LNCAP (cell line): ENCODE measurements at regions not wholly inside any gene's neighbourhood (a gene's known extent, or its start where the extent isn't known, plus 50 kb on each side); places are given as distances from the start of the nearest gene placed in this dataset.

Experiments
- CTCF ChIP-seq: fragments of 450-650 bp; IDR thresholded peaks from 2 replicates; pipeline ENCODE4 v1.5.1; 2017; ENCODE audit warnings: mild to moderate bottlenecking

DNA sequence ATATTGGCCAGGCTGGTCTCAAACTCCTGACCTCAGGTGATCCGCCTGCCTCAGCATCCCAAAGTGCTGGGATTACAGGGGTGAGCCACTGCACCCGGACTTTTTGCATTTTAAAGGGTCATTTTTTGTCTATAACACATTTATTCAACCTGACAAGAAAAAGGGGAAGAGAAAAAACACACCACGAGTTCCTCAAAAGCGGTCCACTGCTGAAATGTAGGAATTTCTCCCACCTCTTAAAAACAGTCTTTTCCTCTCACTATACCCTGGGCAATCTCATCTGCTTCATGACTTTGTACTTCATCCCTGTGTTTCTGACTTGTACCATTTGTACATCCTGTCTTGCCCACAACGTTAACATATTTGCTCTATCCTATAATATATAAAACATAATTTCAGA is 413.3 kb upstream of the PTBP2 start:
- TF ChIP-seq CTCF: no peak

DNA sequence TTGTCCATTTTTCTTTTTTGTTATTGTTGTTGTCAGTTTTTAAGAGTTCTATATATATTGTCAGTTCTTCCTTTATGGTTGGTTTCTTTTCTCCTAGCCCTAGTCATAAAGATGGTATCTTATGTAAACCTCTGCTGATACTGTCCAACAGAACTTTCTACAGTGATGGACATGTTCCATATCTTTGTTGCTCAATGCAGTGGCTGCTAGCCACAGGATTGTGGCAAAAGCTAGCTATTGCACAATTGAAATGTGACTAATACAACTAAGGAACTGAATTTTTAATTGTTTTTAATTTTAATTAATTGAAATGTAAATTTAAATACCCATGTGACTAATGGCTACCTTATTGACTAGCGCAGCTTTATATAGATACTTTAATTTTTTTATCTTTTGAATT is 411.8 kb upstream of the PTBP2 start:
- no peak for TF ChIP-seq CTCF

- no peak for TF ChIP-seq CTCF
These were observed 408.4 kb upstream of the PTBP2 start for GRCh38 chr1:96313216-96313615.

GRCh38 chr1:96329121-96329520 is 392.5 kb upstream of the PTBP2 start:
- TF ChIP-seq CTCF: no peak

DNA sequence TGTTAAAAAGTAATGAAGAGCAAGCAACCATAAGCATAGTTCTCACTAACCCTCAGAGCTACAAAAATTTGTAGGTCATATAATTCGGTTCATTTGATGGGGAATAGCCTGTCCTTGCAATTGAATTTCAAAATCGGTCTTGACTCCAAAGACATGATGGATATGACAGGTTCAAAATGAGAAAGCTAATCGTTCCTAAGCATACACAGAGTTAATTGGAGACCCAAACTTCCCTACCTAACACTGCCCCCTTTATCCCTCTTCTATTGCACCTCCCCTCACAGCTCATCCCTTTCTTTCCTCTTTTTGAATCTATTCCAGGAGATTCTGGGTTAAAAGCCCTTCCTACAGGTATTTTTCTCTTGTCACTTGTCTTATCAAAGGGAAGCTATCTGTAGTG is 390.0 kb upstream of the PTBP2 start:
- no peak for TF ChIP-seq CTCF

DNA sequence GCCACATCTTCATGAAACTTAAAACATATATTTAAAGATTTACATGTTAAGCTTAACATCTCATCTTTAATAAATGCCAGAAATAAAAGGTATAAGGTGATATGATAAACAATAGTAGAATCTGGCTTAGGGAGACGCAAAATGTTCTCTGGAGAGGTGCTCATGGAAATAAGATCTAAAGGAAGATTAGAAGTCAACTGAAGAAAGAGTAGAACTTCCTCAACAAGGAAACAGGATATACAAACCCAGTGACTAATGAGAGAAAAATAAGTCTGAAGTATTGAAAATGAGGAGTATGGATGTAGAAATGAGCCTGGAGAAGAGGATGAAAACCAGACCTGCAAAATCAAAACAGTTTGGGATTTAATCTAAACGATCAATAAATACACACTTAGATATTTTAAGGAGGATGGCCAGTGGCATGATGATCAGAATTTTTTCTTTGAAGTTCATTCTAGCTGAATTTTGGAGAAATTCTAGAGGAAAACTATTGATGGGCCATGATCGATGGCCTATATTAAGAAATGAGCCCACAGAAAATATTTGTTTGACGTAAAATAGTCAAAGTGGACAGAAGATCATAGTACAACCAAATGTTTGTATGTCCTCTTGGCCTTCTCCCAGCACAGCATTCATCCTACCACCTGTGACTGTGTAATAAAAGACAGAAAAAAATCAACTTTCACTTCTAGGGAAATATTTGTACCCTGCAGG is 387.9 kb upstream of the PTBP2 start:
- TF ChIP-seq CTCF: no peak

DNA sequence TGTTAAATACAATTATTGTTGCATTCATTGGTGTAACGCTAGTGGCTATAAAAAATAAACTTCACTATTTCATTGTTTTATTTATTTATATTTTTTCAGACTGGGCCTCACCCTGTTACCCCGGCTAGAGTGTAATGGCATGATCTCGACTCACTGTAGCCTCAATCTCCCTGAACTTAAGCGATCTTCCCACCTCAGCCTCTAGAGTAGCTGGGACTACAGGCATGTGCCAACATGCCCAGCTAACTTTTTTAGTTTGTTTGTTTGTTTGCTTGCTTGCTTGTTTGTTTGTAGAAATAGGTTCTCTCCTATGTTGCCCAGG is 387.4 kb upstream of the PTBP2 start:
- TF ChIP-seq CTCF: no peak

GRCh38 chr1:96338622-96339021 is 383.0 kb upstream of the PTBP2 start:
- TF ChIP-seq CTCF: no peak
